Gastrocnemius medialis (tissue), 4 donors: ENCODE measurements at regions not wholly inside any gene's neighbourhood (a gene's known extent, or its start where the extent isn't known, plus 50 kb on each side); places are given as distances from the start of the nearest gene placed in this dataset.

Source experiments
- ATAC-seq, 2 donors: fragments of 150-250 bp; one replicate each; pipeline ENCODE4 v1.9.1; 2016
- DNase-seq, 2 donors: peaks; one replicate each; pipeline ENCODE4 v3.0.0-alpha.2; 2019
- H3K27ac ChIP-seq, 4 donors: fragments of 200-600 bp; sonication (generic); 1 replicate in 1 of 4; 2 replicates in 3 of 4; pipeline ENCODE4 v1.5.1; 2016 to 2018; ENCODE audit warnings: mild to moderate bottlenecking in 2 of 4, moderate library complexity in 1 of 4
- H3K27me3 ChIP-seq, 3 donors: fragments of 200-600 bp; sonication (generic) in 2 of 3; 1 replicate in 1 of 3; 2 replicates in 2 of 3; pipeline versions ENCODE4 v1.5.1 to v1.6.0; 2016 to 2019; ENCODE audit warnings: mild to moderate bottlenecking in 1 of 3, moderate library complexity in 1 of 3
- H3K36me3 ChIP-seq, 2 donors: fragments of 200-600 bp; sonication (generic) in 1 of 2; one replicate each; pipeline ENCODE4 v1.5.1; 2017 to 2018
- H3K4me1 ChIP-seq, 2 donors: fragments of 200-600 bp; sonication (generic) in 1 of 2; one replicate each; pipeline ENCODE4 v1.5.1; 2016 to 2017; ENCODE audit warnings: mild to moderate bottlenecking in 2 of 2
- H3K4me3 ChIP-seq, 4 donors: fragments of 200-600 bp; sonication (generic) in 3 of 4; 1 replicate in 1 of 4; 2 replicates in 3 of 4; pipeline ENCODE4 v1.5.1; 2016 to 2019; ENCODE audit warnings: mild to moderate bottlenecking in 2 of 4
- H3K9me3 ChIP-seq, 3 donors: fragments of 200-600 bp; sonication (generic) in 2 of 3; 1 replicate in 1 of 3; 2 replicates in 2 of 3; pipeline ENCODE4 v1.5.1; 2016 to 2019
- POLR2A ChIP-seq, 2 donors: fragments of 450-650 bp; IDR thresholded peaks; one replicate each; pipeline ENCODE4 v1.6.1; 2017; ENCODE audit warnings: antibody characterized with exemption in 2 of 2, mild to moderate bottlenecking in 2 of 2, moderate library complexity in 2 of 2
- in situ Hi-C, 4 donors: fragments of 200-750 bp; cut with MboI; loops; one replicate each; pipeline versions ENCODE4 v1.15.0 to v1.8.0; 2017; ENCODE audit warnings: low sequenced_read_pairs in 4 of 4
- intact Hi-C: fragments of 100-400 bp; cut with DNase I; formaldehyde crosslinking; loops from one replicate; pipeline ENCODE4 v1.15.1; 2023; ENCODE audit warnings: low total_unique reads
- TF ChIP-seq, protein P1 (sequence below), 5 experiments: fragments of 450-650 bp in 3 of 5; fragments of 200-600 bp in 2 of 5; sonication (generic) in 2 of 5; IDR thresholded peaks in 4 of 5; conservative IDR thresholded peaks in 1 of 5; 1 replicate in 4 of 5; 2 replicates in 1 of 5; pipeline ENCODE4 v1.5.1; 2016 to 2019; ENCODE audit warnings: antibody characterized with exemption in 5 of 5, mild to moderate bottlenecking in 3 of 5, moderate library complexity in 3 of 5

DNA sequence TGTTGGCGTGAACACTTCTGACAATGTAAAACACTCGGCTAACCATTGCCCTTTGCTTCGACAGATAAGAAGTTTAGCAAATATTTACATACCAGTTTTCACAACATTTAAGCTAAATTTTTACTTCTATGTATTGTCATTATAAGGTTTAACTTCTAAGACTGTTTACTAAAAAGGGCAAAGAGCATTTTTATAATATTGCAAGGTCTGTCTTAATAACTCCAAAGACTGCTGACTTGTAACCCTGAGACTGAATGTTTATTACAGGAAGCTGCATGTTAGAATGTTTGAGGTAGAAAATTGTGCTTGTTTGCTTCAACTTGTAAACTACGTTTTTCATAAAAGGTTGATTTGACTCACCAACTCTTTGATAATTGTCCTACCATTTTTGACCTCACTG, 213.2 kb upstream of the RPS6KA3 start:
- ATAC-seq (no peak), DNase-seq (no peak)
- in situ Hi-C loops: no loop called here
- Histone ChIP-seq H3K27ac (no peak overlapping the region), H3K4me3 (no peak overlapping the region), H3K4me1 (no peaks in the 10 kb centered on the region), H3K9me3 (no peaks in the 10 kb centered on the region), H3K36me3 (no peaks in the 10 kb centered on the region), H3K27me3 (no peaks in the 10 kb centered on the region)
- intact Hi-C loops: no loop called here
- no peak for TF ChIP-seq POLR2A (IDR thresholded peaks at IDR 0.05)
- TF ChIP-seq, protein P1, sequence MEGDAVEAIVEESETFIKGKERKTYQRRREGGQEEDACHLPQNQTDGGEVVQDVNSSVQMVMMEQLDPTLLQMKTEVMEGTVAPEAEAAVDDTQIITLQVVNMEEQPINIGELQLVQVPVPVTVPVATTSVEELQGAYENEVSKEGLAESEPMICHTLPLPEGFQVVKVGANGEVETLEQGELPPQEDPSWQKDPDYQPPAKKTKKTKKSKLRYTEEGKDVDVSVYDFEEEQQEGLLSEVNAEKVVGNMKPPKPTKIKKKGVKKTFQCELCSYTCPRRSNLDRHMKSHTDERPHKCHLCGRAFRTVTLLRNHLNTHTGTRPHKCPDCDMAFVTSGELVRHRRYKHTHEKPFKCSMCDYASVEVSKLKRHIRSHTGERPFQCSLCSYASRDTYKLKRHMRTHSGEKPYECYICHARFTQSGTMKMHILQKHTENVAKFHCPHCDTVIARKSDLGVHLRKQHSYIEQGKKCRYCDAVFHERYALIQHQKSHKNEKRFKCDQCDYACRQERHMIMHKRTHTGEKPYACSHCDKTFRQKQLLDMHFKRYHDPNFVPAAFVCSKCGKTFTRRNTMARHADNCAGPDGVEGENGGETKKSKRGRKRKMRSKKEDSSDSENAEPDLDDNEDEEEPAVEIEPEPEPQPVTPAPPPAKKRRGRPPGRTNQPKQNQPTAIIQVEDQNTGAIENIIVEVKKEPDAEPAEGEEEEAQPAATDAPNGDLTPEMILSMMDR (IDR thresholded peaks at IDR 0.05 in 4 of 5, conservative IDR thresholded peaks at IDR 0.05 in 1 of 5): no peak

DNA sequence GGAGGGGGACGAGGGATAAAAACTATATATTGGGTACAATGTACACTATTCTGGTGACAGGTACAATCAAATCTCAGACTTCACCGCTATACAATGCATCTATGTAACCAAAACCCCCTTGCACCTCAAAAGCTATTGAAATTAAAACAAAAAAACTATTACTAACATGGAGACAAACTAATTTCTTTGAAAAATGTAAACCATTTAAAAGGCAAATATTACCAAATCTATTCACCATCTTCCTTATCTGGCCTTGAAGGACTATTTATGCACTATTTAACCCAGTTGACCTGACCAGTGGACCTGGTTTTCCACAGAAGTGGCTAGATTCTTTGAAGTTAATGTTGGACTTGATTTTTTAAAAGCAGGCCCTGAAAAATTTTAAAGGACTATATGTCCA, 212.3 kb upstream of the RPS6KA3 start:
- Histone ChIP-seq H3K9me3 (no peaks in the 10 kb centered on the region), H3K4me1 (no peaks in the 10 kb centered on the region), H3K36me3 (no peaks in the 10 kb centered on the region), H3K27ac (no peak overlapping the region), H3K27me3 (no peaks in the 10 kb centered on the region), H3K4me3 (no peak overlapping the region)
- intact Hi-C loops (no loop called here), in situ Hi-C loops (no loop called here)
- no peak for TF ChIP-seq POLR2A (IDR thresholded peaks at IDR 0.05)
- TF ChIP-seq, protein P1 (IDR thresholded peaks at IDR 0.05 in 4 of 5, conservative IDR thresholded peaks at IDR 0.05 in 1 of 5): no peak
- no peak for DNase-seq
- no peak for ATAC-seq

DNA sequence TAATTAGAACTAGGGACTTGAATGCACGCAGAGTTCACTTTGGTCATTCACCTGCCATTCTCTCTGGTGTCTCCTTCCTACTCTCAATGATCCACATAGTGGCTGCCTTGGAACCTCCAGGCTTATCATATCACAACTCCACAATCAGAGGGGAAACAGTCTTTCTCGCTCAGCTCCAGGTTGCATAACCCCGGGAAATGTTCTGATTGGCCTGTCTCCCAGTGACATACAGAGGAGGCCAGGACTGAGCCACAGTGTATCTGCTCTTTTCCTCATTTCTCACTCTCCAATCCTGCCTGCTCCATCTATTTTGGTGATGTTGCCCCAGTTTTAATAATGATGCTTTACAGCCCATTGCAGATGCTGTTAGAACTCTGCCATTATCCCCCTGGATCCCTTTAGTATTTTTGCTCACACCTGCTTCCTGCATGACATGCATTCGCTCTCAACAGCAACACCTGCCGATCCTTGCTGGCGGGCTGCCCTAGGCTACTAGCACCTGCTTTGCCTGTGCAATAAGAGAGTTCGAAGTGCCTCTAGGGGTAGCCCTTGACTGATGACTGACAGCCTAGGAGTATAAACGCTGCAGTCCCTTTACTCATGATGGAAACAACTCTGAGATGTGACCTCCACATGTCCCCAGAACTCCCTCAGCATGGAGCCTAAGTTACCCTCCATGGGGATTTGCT, 211.3 kb upstream of the RPS6KA3 start:
- H3K9me3 ChIP-seq: no peaks in the 10 kb centered on the region
- no peaks in the 10 kb centered on the region for H3K4me1 ChIP-seq
- no peak for ATAC-seq
- H3K4me3 ChIP-seq: no peak overlapping the region
- in situ Hi-C loops (no loop called here), intact Hi-C loops (no loop called here)
- H3K27me3 ChIP-seq: no peaks in the 10 kb centered on the region
- no peak for DNase-seq
- TF ChIP-seq, protein P1 (IDR thresholded peaks at IDR 0.05 in 4 of 5, conservative IDR thresholded peaks at IDR 0.05 in 1 of 5): no peak
- TF ChIP-seq POLR2A (IDR thresholded peaks at IDR 0.05): no peak
- H3K36me3 ChIP-seq: no peaks in the 10 kb centered on the region
- H3K27ac ChIP-seq: no peak overlapping the region

DNA sequence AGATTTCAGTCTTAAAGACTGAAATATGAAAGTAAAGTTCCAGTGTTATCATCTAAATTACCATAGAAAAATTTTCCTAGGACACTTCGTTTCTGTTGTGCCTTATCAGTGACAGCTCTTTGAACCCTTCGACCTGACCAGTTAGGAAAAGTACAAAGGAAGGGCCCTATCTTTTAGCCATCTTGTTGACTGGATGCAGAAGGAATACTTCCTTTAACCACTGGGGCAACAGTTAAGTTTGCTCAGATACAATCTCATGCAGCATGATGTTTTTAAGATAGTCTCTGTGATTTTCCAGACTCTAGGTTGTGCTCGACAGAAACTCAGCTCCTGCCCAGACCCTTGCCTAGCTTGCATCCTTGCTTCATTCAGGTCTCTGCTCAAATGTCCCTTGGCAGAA, 210.5 kb upstream of the RPS6KA3 start:
- no peaks in the 10 kb centered on the region for H3K4me1 ChIP-seq
- H3K4me3 ChIP-seq: no peak overlapping the region
- ATAC-seq (no peak), DNase-seq (no peak)
- no peaks in the 10 kb centered on the region for H3K36me3 ChIP-seq
- in situ Hi-C loops: no loop called here
- no peaks in the 10 kb centered on the region for H3K9me3 ChIP-seq
- no peaks in the 10 kb centered on the region for H3K27me3 ChIP-seq
- intact Hi-C loops: no loop called here
- no peak overlapping the region for H3K27ac ChIP-seq
- TF ChIP-seq POLR2A (IDR thresholded peaks at IDR 0.05): no peak
- TF ChIP-seq, protein P1 (IDR thresholded peaks at IDR 0.05 in 4 of 5, conservative IDR thresholded peaks at IDR 0.05 in 1 of 5): no peak
